SK-N-SH (cell line): ENCODE measurements at regions not wholly inside any gene's neighbourhood (a gene's known extent, or its start where the extent isn't known, plus 50 kb on each side); places are given as distances from the start of the nearest gene placed in this dataset.

Experiments
- CTCF ChIA-PET: fragments of 300-600, 350-600 bp; formaldehyde crosslinking; extraction: SDS; loops from one replicate; lab custom pipeline; 2021; lab: Yijun Ruan, JAX
- POLR2A ChIA-PET: fragments of 350-600 bp; sonication (Branson Sonifier 250); formaldehyde crosslinking; extraction: SDS; loops from one replicate; lab custom pipeline; 2020; ENCODE audit warnings: antibody characterized with exemption, inconsistent platforms; lab: Yijun Ruan, JAX
- DNase-seq: peaks from one replicate; pipeline ENCODE4 v3.0.0; 2012
- H2AFZ ChIP-seq: fragments of 200-600 bp; sonication (generic); 2 replicates; pipeline ENCODE4 v1.8.1; 2016; ENCODE audit warnings: antibody characterized with exemption, mild to moderate bottlenecking, low read depth
- H3F3A ChIP-seq: fragments of 200-600 bp; sonication (generic); replicated peaks from 2 replicates; pipeline ENCODE3; 2016; ENCODE audit warnings: antibody characterized with exemption, mild to moderate bottlenecking; ENCODE audit not compliant: insufficient read depth
- H3K27ac ChIP-seq, 2 experiments: fragments of 200-500 bp in 1 of 2; fragments of 200-600 bp in 1 of 2; sonication (Bioruptor generic) in 1 of 2; sonication (generic), shearing (Covaris generic) in 1 of 2; 2 replicates each; pipeline versions ENCODE4 v1.5.1 to v1.6.1; 2014 to 2016; ENCODE audit warnings: low read depth in 2 of 2, inconsistent platforms in 1 of 2, low read length in 1 of 2, mild to moderate bottlenecking in 1 of 2, mixed read lengths in 1 of 2
- H3K27me3 ChIP-seq: fragments of 200-600 bp; sonication (generic), shearing (Covaris generic); 2 replicates; pipeline ENCODE4 v1.6.1; 2016; ENCODE audit warnings: mixed run types; ENCODE audit not compliant: insufficient read depth
- H3K36me3 ChIP-seq, 2 experiments: fragments of 200-500 bp in 1 of 2; fragments of 200-600 bp in 1 of 2; sonication (Bioruptor generic) in 1 of 2; sonication (generic) in 1 of 2; replicated peaks in 1 of 2; 2 replicates each; pipeline versions ENCODE3 to v1.5.1; 2014 to 2016; ENCODE audit warnings: low read length in 1 of 2, mild to moderate bottlenecking in 1 of 2; ENCODE audit not compliant: insufficient read depth in 2 of 2, control insufficient read depth in 1 of 2
- H3K4me1 ChIP-seq, 2 experiments: fragments of 200-500 bp in 1 of 2; fragments of 200-600 bp in 1 of 2; sonication (Bioruptor generic) in 1 of 2; sonication (generic), shearing (Covaris generic) in 1 of 2; 2 replicates each; pipeline versions ENCODE4 v1.5.1 to v1.6.1; 2014 to 2016; ENCODE audit warnings: low read depth in 1 of 2, low read length in 1 of 2, mixed run types in 1 of 2; ENCODE audit not compliant: insufficient read depth in 2 of 2, control insufficient read depth in 1 of 2
- H3K4me2 ChIP-seq: fragments of 200-600 bp; sonication (generic), shearing (Covaris generic); 2 replicates; pipeline ENCODE4 v1.6.1; 2017; ENCODE audit warnings: mixed run types
- H3K4me3 ChIP-seq, 2 experiments: fragments of 200-500 bp in 1 of 2; fragments of 200-600 bp in 1 of 2; sonication (Bioruptor generic) in 1 of 2; sonication (generic), shearing (Covaris generic) in 1 of 2; 2 replicates each; pipeline versions ENCODE4 v1.5.1 to v1.8.1; 2014 to 2016; ENCODE audit warnings: low read depth in 2 of 2, inconsistent platforms in 1 of 2, low read length in 1 of 2, mild to moderate bottlenecking in 1 of 2, mixed read lengths in 1 of 2, moderate library complexity in 1 of 2
- H3K79me2 ChIP-seq: fragments of 200-600 bp; sonication (generic); 2 replicates; pipeline ENCODE4 v1.8.1; 2017; ENCODE audit warnings: mild to moderate bottlenecking; ENCODE audit not compliant: insufficient read depth
- H3K9ac ChIP-seq: fragments of 200-600 bp; sonication (generic); 2 replicates; pipeline ENCODE4 v1.6.1; 2017; ENCODE audit warnings: mixed run types
- H3K9me2 ChIP-seq: fragments of 200-600 bp; sonication (generic); 2 replicates; pipeline ENCODE4 v1.6.1; 2017; ENCODE audit warnings: mixed run types
- H3K9me3 ChIP-seq: fragments of 200-600 bp; sonication (generic); 2 replicates; pipeline ENCODE4 v1.6.1; 2017; ENCODE audit warnings: mixed run types, mild to moderate bottlenecking, moderate library complexity
- H4K20me1 ChIP-seq: fragments of 200-600 bp; sonication (generic); 2 replicates; pipeline ENCODE4 v1.6.1; 2017; ENCODE audit warnings: mild to moderate bottlenecking, mixed run types; ENCODE audit not compliant: insufficient read depth
- CHD2 ChIP-seq: fragments of 150-350 bp; IDR thresholded peaks from 2 replicates; pipeline ENCODE4 v1.6.1; 2018; ENCODE audit warnings: low read length; ENCODE audit not compliant: partially characterized antibody
- EP300 ChIP-seq, 2 experiments: IDR thresholded peaks; 2 replicates each; pipeline versions ENCODE4 v1.4.0 to v1.6.1; 2012; ENCODE audit warnings: borderline replicate concordance in 1 of 2, low read depth in 1 of 2, low read length in 1 of 2
- FOXJ3 ChIP-seq: sonication (generic); formaldehyde crosslinking; IDR thresholded peaks from 2 replicates; pipeline ENCODE4 v1.5.1; 2020; ENCODE audit warnings: mild to moderate bottlenecking, missing genetic modification reagents
- FOXM1 ChIP-seq: IDR thresholded peaks from 2 replicates; pipeline ENCODE4 v1.4.0; 2012; ENCODE audit warnings: low read depth, mild to moderate bottlenecking
- GABPA ChIP-seq: IDR thresholded peaks from 2 replicates; pipeline ENCODE4 v1.4.0; 2012; ENCODE audit warnings: low read depth, mild to moderate bottlenecking
- MEF2A ChIP-seq: IDR thresholded peaks from 2 replicates; pipeline ENCODE4 v1.4.0; 2012; ENCODE audit warnings: low read depth, borderline replicate concordance
- MXI1 ChIP-seq: IDR thresholded peaks from 2 replicates; pipeline ENCODE4 v1.6.1; 2012; ENCODE audit warnings: mild to moderate bottlenecking, low read depth, low read length, improper control_type of control experiment
- NFIC ChIP-seq: IDR thresholded peaks from 2 replicates; pipeline ENCODE4 v1.4.0; 2012; ENCODE audit warnings: borderline replicate concordance
- RFX5 ChIP-seq: IDR thresholded peaks from 2 replicates; pipeline ENCODE4 v1.6.1; 2012; ENCODE audit warnings: mild to moderate bottlenecking, improper control_type of control experiment, low read length
- TAF1 ChIP-seq: IDR thresholded peaks from 2 replicates; pipeline ENCODE4 v1.6.1; 2012; ENCODE audit warnings: low read depth, mild to moderate bottlenecking, low read length, moderate library complexity, borderline replicate concordance
- TEAD4 ChIP-seq: IDR thresholded peaks from 2 replicates; pipeline ENCODE4 v1.4.0; 2012; ENCODE audit warnings: mild to moderate bottlenecking, borderline replicate concordance; ENCODE audit not compliant: insufficient read depth
- YY1 ChIP-seq: IDR thresholded peaks from 2 replicates; pipeline ENCODE4 v1.4.0; 2012; ENCODE audit warnings: low read depth, mild to moderate bottlenecking
- WGBS: methylation state at CpG from one replicate; pipeline ENCODE4 v1.1.6; 2017; ENCODE audit warnings: low lambda C conversion rate; 5-methylcytosine and 5-hydroxymethylcytosine counted together
- TF ChIP-seq, protein P1 (sequence below): IDR thresholded peaks from 2 replicates; pipeline ENCODE4 v1.4.0; 2012; ENCODE audit warnings: low read depth
- TF ChIP-seq, protein P2 (sequence below): fragments of 200-600 bp; sonication (generic); IDR thresholded peaks from 2 replicates; pipeline ENCODE4 v1.6.1; 2017; ENCODE audit warnings: antibody characterized with exemption, mild to moderate bottlenecking, moderate library complexity
- TF ChIP-seq, protein P3 (sequence below): fragments of 150-350 bp; IDR thresholded peaks from 2 replicates; pipeline ENCODE4 v1.6.1; 2016; ENCODE audit warnings: mild to moderate bottlenecking, low read depth, low read length
- TF ChIP-seq, protein P4 (sequence below): IDR thresholded peaks from 2 replicates; pipeline ENCODE4 v1.4.0; 2012; ENCODE audit warnings: low read depth, borderline replicate concordance
- TF ChIP-seq, protein P5 (sequence below): IDR thresholded peaks from 2 replicates; pipeline ENCODE4 v1.4.0; 2012; ENCODE audit warnings: low read depth, borderline replicate concordance

DNA sequence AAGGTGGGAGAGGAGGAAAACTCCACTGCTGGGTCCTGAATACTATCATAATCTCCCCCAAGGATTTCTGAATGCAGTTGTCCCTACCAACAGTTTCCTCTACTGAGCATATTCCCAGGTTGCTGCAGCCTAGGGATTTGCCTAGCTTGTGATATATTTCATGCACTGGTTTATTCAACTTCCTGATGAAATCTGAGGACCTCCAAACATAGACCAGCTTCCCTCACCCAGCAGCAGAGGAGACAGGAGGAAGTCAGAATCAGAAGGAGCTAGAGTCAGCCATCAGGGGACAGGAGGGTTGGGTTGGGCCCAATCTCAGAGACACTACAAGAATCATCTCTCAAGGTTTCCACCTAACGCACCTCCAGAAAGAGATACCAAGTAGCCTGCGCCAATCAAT lies 138.4 kb upstream of the TOP1 start:
- Histone ChIP-seq H3K27me3 (no peaks in the 10 kb centered on the region), H3K4me2 (no peak overlapping the region), H3K36me3 (no peaks in the 10 kb centered on the region), H4K20me1 (no peaks in the 10 kb centered on the region), H3K9me3 (no peaks in the 10 kb centered on the region), H3F3A (no peaks in the 10 kb centered on the region), H3K27ac (no peak overlapping the region), H3K4me3 (no peak overlapping the region), H3K4me1 (peaks cover 0 to 4% of the 10 kb centered on the region in 2 experiments; a peak in 1 of 4 replicates), H3K9me2 (no peaks in the 10 kb centered on the region), H2AFZ (no peak overlapping the region), H3K9ac (no peak overlapping the region), H3K79me2 (no peaks in the 10 kb centered on the region)
- 77% methylated on average over 2 of the region's 2 CpGs for WGBS
- CTCF ChIA-PET, result interaction anchor here (1.3 kb wide), 1 partner anchor 21 kb away, joined by 3 read pairs; no protein-coding TSS in a partner anchor
- TF ChIP-seq, protein P1, sequence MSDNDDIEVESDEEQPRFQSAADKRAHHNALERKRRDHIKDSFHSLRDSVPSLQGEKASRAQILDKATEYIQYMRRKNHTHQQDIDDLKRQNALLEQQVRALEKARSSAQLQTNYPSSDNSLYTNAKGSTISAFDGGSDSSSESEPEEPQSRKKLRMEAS, result no peak
- no peak for TF ChIP-seq EP300 (IDR thresholded peaks at IDR 0.05; ENCODE audit: borderline replicate concordance in 1 of 2, low read depth in 1 of 2, low read length in 1 of 2)
- no peak for TF ChIP-seq FOXM1
- TF ChIP-seq GABPA, result no peak
- TF ChIP-seq, protein P2, sequence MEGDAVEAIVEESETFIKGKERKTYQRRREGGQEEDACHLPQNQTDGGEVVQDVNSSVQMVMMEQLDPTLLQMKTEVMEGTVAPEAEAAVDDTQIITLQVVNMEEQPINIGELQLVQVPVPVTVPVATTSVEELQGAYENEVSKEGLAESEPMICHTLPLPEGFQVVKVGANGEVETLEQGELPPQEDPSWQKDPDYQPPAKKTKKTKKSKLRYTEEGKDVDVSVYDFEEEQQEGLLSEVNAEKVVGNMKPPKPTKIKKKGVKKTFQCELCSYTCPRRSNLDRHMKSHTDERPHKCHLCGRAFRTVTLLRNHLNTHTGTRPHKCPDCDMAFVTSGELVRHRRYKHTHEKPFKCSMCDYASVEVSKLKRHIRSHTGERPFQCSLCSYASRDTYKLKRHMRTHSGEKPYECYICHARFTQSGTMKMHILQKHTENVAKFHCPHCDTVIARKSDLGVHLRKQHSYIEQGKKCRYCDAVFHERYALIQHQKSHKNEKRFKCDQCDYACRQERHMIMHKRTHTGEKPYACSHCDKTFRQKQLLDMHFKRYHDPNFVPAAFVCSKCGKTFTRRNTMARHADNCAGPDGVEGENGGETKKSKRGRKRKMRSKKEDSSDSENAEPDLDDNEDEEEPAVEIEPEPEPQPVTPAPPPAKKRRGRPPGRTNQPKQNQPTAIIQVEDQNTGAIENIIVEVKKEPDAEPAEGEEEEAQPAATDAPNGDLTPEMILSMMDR, result no peak
- TF ChIP-seq, protein P3, sequence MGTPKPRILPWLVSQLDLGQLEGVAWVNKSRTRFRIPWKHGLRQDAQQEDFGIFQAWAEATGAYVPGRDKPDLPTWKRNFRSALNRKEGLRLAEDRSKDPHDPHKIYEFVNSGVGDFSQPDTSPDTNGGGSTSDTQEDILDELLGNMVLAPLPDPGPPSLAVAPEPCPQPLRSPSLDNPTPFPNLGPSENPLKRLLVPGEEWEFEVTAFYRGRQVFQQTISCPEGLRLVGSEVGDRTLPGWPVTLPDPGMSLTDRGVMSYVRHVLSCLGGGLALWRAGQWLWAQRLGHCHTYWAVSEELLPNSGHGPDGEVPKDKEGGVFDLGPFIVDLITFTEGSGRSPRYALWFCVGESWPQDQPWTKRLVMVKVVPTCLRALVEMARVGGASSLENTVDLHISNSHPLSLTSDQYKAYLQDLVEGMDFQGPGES, result no peak
- TF ChIP-seq TAF1, result no peak
- no peak for TF ChIP-seq NFIC
- no peak for TF ChIP-seq CHD2
- TF ChIP-seq FOXJ3, result no peak
- TF ChIP-seq TEAD4, result no peak
- TF ChIP-seq MXI1, result no peak
- TF ChIP-seq MEF2A, result no peak
- TF ChIP-seq, protein P4, sequence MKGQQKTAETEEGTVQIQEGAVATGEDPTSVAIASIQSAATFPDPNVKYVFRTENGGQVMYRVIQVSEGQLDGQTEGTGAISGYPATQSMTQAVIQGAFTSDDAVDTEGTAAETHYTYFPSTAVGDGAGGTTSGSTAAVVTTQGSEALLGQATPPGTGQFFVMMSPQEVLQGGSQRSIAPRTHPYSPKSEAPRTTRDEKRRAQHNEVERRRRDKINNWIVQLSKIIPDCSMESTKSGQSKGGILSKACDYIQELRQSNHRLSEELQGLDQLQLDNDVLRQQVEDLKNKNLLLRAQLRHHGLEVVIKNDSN, result no peak
- TF ChIP-seq, protein P5, sequence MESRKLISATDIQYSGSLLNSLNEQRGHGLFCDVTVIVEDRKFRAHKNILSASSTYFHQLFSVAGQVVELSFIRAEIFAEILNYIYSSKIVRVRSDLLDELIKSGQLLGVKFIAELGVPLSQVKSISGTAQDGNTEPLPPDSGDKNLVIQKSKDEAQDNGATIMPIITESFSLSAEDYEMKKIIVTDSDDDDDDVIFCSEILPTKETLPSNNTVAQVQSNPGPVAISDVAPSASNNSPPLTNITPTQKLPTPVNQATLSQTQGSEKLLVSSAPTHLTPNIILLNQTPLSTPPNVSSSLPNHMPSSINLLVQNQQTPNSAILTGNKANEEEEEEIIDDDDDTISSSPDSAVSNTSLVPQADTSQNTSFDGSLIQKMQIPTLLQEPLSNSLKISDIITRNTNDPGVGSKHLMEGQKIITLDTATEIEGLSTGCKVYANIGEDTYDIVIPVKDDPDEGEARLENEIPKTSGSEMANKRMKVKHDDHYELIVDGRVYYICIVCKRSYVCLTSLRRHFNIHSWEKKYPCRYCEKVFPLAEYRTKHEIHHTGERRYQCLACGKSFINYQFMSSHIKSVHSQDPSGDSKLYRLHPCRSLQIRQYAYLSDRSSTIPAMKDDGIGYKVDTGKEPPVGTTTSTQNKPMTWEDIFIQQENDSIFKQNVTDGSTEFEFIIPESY, result no peak
- no peak for TF ChIP-seq RFX5
- no peak for TF ChIP-seq YY1
- POLR2A ChIA-PET, result no interaction called here
- no peak for DNase-seq
